ENCODE measurements at regions not wholly inside any gene's neighbourhood (a gene's known extent, or its start where the extent isn't known, plus 50 kb on each side); places are given as distances from the start of the nearest gene placed in this dataset.

DNA sequence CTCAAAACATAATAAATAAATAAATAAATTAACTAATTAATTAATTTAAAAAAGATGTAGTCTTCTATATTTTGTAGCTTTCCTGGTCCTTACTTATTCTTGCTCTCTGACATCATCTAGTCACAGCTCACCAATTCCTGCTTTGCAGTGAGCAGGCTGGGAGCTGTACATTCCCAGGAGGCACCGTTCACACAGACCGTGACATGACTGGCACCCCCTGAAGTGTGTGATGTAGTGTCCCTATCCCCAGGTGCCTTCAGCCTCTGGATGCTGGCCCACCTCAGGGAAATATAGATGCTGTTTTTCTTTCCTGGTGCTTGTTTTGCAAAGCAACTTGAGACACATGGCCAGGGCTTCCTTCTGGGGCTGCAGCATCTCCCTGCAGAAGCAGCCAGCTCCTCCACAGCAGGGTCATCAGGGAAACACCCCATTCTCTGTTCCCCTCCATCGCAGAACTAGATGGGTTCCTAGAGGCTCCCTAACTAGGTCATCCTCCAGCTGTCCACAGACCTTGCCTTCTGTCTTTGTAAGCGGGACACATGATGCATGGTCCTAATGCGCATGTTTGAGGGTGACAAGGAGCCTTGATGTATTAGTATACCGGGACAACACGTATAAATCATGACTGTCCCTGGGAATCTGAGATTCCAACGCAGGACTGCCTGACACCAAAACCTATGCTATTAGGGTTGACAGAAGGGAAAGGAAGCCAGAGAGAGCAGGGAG is 76.4 kb downstream of the RHOB start:
- DNase-seq (ENCODE audit: low read depth): no peak

DNA sequence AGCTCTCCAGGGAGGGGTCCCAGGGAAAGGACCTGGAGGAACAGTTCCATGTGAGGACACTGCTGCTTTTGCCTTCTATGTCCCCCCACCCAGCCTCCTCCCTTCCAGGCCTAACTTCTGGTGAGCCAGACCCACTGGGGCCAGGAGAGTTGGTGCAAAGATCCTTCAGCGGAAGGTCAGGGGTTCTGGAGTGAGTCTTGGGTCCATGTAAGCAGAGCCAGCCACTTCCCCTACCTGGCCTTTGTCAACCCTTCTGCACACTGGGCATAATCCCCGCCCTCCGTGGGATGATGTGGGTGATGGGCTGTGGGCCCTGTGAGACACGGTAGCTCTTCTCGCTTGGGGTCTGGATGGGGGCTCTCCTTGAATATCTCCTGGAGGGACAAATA is 76.9 kb downstream of the RHOB start:
- DNase-seq (ENCODE audit: low read depth): no peak

DNA sequence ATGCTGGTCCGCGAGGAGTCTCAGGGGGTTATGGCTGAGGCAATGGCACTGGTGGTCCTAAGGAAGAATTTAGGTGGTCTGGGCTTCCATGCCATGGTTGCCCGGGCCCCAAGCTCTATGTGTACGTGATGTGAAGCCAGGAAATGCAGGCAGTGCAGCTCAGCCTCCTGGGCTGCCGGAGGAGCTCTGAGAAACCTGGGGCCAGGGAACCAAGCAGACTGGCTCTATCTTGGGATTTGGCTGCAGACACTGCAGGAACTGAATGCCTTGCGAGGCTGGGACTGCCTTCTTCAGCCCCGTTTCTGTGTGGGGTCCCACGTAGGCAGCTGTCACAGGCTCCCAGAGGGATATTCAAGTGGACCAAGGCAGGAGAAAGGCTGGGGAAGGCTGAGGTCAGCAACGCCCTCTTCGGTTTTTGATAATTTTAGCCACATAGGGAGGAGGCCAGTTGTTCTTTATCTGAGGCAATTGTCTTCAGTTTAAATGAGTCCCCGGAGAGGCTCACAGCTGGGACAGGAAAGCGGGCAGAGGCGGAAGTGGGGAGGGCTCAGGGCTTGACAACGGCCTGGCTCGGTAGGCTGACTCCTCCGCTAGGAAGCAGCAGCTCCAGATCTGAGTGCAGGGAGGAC is 77.7 kb downstream of the RHOB start:
- DNase-seq (ENCODE audit: low read depth): no peak

DNA sequence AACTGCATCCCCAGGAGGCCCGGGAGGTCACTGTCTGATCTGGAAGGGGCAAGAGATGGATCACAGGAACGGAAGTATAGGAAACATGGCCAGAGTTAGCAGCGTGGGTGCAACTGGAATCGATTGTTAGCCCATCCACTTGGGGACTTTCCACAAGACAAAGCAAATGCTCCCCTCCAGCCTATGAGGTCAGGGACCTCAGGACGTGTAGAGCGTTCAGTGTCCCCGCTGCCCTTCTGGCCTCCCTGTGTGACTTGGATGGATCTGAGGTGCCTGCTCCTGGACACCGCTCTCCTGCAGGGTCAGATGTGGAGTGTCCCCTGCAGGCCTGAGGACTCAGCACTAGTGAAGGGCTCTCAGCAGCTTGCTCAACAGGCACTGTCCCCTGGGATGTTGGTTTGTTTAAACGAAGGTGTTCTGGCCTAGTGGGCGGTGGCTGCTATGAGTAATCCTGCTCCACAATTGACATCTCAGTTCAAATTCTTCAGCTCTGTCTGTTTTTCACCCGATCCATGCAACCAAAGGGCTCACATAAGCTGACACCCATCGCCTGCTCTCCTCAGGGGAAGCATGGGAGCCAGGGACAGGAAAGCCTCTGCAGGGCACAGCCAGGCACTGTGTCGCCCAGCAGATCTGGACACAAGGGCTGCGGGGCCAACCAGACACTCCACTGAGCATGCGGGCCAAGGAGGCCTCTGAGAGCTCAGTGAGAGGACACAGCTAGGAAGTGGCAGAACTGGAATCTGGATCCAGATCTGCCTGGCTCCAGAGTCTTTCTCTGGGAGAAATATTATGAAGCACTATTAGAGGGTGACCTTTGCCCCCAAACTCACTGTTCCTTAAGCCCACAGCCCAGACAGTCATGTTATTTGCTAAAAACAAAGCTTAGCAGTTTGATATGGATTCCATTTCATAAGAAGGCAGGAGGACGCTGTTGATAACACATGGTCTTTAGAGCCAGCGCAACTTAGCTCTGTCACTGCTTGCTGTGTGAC is 78.5 kb downstream of the RHOB start:
- DNase-seq (ENCODE audit: low read depth): no peak

DNA sequence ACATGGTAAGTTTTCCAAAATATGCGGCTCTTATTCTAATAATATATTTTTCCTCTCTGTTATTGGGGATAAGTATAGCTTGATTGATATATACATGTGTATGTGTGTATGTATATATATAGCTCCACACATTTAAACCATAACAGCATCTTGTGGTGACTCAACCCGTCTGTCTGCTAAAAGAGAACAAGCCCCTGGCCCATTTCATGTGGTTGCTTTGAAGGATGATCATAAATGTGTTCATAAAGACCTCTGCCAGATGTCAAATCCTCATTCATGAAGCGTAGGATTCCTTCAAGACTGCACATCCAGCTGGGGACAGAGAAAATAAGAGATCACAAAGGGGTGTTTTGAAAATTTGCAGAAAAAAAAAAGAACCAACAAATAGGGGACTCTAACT is 79.3 kb downstream of the RHOB start:
- no peak for DNase-seq (ENCODE audit: low read depth)

DNA sequence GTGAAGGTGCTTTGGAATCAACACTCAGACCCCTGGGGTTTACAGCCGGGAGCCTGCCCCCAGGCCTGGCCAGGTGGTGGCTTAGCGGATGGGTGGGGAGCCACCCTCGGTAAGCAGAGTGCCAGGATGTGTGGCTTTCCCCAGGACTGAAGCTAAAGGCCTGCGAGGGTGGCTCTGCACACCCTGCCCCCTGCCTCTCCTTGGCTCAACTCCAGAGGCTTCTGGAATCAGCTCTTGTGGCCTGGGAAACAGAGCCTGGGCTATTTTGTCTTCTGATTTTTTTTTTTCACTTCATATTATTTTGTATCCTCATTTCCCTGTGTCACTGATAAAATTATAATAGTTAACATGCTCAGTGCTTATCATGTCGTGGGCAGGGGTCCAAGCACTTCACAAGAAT is 79.8 kb downstream of the RHOB start:
- DNase-seq (ENCODE audit: low read depth): no peak

DNA sequence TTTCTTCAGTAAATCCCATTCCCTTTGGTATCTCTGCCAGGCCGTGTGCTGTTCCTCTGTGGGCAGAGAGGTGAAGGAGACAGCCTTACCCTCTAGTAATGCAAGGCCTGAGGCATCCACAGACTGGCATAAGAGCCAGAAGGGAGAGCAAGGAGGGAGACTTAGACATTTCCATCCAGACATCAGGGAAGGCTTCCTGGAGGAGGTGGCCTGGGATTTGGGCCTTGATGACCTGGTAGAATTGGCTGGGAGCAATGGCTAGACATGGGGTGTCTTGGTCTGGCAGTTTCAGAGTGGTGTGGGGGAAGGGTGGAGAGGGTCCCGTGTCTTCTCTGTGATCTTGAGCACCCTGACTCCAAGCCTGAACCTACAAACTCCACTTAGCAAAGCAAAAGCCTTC is 81.8 kb downstream of the RHOB start:
- no peak for DNase-seq (ENCODE audit: low read depth)

DNA sequence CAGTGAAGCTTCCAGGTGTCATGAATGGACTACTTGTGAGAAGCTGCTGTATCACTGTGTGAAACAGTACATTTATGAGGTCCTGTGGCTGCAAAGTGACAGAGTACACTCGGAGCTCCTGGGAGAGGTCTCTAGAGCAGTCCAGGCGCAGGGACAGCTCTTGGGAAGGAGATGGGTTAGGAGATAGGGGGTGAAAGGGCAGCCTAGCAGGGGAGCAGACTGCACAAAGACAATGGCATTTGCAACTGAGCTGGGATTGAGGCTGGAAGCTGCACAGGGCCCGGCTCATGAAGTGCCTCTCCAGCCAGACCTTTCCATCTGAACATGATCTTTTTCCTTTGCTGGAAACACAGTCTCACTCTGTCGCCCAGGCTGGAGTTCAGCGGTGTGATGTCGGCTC is 83.6 kb downstream of the RHOB start:
- DNase-seq (ENCODE audit: low read depth): no peak

DNA sequence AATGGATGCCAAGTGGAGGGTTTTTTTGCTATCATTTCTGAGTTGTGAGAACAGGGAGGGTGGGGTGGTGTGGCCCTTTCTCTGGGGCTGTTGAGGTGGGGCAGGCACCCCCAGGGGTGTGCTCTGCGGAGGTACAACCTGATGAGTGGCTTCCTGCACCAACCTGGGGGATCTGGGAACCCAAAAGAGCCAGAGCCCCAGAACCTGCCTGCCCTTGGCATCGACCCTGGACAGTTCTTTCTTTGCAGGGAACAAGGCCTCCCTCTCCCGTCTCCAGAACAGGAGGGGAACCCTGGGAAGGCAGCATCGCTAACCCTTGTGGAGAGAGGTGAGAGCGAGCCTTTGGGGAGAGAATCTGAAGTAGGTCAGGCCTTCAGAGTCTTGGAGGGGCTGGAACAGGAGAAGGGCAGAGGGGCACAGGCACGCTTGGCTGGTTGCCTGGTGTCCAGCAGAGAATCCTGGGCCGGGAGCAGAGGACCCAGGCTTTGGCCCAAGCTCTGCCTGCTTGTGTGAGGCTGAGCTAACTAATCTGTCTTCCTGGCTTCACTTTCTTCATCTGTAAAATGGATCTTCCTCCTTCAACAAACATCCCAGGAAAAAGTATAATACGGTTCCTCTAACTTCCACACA is 84.9 kb downstream of the RHOB start:
- no peak for DNase-seq (ENCODE audit: low read depth)

DNA sequence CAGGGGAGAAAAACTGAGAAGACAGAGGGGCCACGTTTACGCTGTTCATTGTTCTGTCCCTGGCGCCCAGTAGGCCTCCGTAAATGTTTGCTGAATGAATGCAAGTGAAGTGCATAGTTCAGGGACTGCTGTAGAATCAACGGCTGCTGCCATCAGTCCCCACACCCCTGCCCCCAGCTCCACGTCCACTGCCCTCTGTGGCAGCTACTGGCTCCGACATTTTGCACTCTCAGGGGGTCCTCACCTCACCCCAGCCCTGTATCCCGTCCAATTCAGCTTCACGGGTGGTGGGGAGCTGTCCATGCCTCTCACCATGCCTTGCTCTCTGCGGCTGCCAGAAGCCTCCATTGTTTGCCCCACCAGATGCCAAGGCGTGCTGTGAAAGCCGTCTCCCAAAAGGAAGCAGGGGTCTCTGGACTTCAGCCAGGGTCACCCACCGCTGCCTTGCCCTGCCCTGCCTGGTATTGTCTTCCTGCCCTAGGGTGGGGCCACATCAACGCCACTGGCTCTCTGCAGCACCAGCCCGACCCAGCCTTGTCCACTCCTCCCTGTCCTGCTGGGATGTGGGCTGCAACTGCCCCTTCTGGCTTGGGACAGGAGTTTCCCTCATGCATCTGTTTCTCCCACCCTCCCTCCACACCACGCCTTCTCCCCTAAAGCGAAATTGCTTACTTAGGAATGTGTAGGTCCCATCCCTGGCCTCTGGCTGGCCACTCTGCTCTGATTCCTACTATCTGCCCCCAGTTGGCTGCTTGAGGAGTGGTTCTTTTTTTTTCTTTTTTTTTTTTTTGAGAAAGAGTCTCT is 86.0 kb downstream of the RHOB start:
- no peak for DNase-seq (ENCODE audit: low read depth)

DNA sequence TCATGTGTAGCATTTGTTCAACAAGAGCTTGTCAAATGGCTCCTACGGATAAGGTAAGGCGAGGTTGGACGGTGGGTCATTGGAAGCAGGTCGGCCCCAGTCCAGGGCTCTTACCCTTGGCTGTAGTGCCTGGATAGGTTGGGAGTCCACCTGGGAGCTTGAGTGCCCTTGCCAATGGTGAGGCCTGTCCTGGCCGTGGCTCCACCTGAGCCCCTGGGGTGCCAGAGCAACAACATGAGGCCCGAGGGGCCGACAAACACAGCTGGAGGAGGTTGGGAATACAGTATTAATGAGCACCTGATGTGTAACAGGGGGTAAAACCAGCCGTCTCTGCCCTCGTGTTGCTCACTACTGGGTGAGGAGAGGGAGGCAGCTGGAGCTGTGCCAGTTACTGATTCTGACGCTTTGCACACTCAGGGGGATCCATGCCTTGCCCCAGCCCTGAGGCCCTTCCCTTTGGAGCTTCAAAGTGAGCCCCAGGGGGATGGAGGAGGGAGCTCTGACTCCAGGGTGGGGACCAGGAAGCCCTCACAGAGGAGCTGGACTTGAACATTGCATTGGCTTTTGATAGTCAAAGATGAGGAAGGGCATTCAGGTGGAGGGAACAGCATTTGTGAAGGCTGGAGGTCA is 87.2 kb downstream of the RHOB start:
- no peak for DNase-seq (ENCODE audit: low read depth)

DNA sequence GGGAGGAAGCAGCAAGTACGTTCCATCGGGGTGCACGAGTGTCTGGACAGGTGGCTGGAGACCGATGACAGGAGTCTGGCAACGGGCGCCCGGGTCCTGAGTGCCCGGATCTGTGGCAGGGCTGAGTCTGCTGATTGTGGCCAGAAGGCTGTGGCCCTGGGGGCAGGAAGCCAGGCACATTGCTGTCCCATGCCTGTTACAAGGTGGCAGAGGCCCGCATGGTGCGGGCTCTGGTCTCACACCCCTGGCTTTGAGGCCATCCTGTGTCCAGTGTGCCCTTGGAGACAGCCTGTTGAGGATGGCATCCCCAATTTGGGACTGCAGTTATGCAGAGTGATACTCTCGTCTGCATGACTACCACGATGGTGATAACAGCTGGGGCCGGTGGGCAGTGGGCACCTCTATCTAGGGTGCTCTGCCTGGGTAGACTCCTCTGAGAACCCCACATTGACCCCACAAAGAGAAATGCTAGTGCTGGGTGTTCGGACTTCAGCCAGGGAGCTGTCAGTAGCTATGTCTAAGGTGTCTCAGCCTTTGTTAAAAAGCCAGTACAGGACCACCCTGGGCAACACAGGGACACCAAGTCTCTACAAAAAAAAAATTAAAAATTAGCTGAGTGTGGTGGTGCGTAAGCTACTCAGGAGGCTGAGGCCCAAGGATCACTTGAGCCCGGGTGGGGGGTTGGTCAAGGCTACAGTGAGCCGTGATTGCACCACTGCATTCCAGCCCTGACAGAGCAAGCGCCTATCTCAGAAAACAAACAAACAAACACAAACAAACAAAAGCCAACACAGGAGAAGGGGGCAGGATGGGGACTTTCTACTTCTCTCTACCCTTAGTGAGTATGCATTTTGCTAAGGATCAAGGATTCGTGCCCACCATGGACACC is 88.3 kb downstream of the RHOB start:
- DNase-seq (ENCODE audit: low read depth): no peak

DNA sequence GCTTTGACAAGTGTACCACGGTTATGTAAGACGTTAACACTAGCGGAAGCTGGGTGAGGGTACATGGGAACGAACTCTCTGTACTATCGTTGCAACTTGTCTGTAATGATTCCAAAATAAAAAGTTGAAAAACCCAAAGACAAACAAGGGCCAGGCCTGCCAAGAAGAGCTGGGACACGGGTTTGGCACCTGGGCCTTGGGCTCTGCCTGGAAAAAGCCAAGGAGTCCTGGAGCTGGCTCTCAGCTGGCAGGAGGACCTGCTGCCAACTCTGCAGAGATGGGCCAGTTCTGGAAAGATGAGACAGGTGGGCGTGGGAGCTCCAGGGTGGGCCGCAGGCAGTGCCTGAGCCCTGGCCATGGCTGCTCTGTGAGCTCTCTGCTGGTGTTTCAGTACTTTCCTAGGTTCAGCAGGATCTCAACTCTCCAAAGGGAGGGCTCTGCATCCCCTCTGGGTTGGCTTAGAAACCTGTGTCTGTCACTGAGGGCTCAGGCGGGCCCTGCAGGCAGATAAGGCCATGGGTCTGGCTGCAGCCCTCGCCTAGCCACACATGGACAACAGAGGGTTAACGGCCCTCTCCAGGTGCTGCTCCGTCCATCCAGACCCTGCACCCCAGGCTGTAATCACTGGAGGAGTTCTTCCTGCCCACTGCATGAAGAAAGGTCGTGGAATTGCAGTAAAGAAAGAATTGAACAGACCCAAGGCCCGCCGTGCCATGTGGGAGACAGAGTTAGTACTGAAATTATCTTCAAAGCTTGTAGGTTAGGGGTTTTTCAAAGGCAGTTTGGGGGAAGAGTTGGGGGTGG is 89.9 kb downstream of the RHOB start:
- no peak for DNase-seq (ENCODE audit: low read depth)

DNA sequence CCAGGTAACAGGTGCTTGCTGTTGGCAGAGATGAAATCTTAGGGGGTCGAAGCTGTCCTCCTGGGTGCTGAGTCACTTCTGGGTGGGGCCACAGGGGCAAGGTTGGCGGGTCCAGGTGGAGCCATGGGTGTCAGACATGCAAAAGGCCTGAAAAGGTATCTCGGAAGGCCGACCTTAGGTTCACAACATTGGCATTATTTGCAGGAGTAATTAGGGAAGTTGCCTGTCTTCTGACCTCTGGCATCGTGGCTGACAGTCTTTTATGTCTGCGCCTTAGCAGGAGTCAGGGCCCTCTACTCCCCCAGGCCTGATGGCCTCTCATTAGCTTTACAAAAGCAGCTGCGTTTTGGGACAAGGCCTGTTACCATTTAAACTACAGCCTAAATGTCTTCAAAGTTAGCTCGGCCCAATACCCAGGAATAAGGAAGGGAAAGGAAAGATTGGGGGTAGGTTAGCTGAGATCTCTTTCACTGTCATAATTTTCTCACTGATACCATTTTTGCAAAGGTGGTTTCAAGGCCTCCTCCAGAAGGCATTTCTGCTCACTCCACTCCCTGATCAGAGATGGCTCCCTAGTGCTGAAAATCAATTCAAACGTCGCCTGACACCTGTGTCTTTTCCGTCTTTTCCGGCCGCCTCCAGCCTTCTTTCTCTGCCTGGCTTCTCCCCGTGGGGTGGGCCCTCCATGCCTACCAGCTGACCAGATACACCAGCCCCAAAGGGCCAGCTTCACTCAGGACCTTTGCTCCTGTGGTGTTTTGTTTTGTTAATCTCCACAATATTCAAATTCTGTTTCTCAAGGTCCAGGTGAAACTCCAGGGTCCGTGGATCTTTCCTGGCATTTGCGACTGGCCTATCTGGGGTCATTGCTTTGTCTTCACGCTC is 90.8 kb downstream of the RHOB start:
- DNase-seq (ENCODE audit: low read depth): no peak

DNA sequence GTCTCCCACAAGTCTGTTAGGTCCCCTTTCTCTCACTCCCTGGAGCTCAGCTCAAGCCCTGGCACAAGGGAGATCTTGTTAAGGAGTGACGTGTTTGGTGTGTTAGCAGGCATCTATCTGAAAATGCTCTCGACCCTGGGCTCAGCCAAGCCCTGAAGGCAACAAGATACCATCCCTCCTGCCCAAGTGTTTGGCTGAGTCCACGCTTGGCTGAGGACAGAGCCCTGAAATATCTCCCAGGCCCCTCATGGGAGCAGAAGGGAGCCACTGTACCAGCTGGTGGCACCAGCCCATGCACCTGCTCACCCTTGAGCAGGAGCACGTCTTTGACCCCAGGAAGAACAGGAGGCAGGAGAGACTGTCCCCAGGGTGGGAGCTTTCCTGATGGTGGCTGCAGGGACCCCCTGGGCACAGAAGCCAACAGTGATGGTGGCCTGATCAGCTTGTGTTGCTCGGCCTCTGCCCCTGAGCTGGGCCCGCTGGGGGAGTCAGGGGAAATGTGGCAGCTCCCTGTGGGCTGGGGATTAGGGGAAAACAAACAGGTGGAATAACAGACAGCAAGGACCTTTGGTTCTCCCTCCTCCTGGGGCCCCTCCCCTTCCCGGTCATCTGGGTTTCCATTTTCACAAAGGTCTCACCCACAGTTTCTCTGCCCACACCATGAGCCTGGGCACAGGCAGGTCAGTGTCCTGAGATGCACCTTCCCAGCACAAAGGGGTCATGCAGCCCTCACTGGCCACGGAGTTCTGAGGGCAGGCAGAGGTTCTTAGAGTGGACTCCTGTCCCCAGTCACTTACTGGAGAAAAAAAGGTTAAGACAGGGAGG is 91.6 kb downstream of the RHOB start:
- DNase-seq (ENCODE audit: low read depth): no peak

DNA sequence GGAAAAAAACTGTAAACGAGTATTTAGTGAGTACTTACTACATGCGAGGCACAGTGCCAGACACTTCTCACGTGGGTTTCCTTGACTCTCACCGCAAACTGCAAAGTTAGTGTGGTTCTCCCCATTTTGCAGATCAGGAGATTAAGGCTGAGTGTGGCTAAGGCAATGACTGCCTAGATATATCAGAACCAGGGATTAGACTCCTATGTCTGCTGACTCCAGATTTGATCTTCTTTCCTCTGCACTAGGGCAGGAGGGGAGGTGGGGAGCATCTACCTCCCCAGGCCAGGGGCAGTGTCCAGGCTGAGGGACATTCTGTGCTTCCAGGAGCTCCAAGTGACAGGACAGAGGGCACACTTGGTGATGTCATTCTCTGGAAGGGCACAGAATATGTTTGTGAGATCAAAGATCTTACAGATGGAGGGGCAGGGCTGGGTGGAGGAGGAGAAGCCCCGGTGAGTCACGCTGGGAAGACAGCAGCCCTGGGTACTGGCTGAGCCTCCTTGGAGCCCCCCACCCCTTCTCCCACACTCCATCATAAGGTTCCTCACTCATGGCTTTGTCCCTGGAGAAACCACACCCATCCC is 92.4 kb downstream of the RHOB start:
- DNase-seq (ENCODE audit: low read depth): no peak

Data from GM04504 (cell line).